GM18873 (cell line): ENCODE measurements at regions not wholly inside any gene's neighbourhood (a gene's known extent, or its start where the extent isn't known, plus 50 kb on each side); places are given as distances from the start of the nearest gene placed in this dataset.
"Not testable (repeated sequence)": the region's sequence is repeated elsewhere in the genome, so short reads cannot be mapped to it uniquely, and the experiment has no call there.

ENCODE experiments used
- ATAC-seq: cut with Tn5 transposase; IDR thresholded peaks from one replicate; pipeline ENCODE4 v1.9.1; 2021; ENCODE audit warnings: mild to moderate bottlenecking, moderate library complexity, moderate number of reproducible peaks; ENCODE audit not compliant: unreplicated experiment, low FRiP score

DNA sequence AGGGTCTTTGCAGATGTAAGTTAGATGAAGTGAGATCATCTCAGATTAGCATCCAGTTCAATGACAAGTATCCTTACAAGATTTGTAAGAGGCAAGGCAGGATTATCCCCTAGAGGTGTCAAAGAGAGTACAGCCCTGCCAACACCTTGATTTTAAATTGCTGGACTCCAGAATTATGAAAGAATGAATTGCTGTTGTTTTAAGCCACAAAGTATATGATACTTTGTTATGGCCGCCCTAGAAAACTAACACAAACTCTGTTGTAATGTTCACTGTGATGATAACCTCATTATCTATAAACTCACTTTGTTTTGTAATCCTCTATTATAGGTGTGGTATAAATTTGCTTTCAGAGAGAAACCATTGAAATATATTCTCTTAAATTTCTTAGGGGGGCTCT lies 249.0 kb upstream of the SPOPL start:
- no peak for ATAC-seq

DNA sequence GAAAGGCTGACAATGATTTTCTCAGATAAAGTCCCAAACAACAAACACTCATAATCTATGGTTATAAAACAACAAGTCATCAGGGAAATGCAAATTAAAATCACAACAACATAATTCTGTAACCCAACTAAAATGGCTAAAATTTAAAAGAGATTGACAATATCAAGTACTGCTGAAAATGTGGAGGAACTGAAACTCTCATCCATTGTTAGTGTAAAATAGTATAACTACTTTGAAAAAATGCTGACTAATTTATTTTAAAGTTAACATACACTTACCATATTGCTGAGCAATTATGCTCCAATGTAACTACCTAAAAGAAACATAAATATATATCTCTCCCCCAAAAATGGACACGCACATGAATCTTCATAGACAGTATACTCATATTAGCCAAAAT lies 245.9 kb upstream of the SPOPL start:
- no peak for ATAC-seq

DNA sequence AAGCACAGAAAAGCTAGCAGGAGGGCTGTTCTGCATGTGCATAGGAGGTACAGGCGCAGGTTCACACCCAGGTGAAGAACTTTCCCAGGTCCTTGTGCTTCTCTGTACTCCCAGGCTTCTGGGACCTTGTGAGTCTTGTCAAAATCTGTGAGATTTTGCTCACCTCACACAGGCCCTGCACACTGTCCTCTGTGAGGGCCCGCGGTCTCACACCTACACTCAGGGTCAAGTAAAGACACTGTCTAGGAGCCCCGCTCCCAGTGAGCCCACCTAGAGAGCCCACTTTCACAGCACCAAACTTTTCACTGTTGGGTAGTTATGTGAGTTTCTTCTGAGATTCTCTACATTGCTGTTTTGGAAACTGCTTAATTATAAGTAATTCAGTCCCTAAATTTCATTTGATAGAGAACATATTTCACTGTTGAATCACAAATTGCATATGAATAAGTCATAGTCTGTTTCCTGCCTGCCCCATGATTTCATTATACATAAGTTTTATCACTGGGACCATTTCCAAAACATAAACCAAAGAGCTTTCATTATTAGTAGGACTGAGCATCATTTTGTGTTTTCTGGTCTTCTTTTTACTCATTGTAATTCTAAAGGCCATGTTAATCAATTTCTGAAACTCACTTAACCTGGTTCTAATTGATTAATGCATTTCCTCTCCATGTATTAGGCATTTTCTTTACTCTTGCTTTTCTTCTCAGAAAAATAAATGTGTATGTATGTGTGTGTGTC lies 234.2 kb upstream of the SPOPL start:
- no peak for ATAC-seq

DNA sequence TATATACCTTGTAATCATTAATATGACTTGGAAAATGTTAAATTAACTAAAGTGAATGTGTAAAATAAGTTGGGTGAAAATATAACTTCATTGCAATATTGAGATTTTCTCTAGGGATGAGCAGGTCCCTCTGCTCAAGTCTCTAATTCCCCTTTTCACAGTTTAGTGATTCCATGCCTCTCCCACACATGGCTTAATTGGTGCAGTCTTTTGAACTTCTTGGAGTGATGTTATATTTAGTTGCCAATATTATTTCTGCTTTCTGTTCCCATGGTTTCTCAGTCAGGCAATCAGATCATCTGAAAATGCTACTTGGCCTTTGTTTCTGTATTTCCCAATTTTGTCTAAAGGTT lies 233.7 kb upstream of the SPOPL start:
- no peak for ATAC-seq

DNA sequence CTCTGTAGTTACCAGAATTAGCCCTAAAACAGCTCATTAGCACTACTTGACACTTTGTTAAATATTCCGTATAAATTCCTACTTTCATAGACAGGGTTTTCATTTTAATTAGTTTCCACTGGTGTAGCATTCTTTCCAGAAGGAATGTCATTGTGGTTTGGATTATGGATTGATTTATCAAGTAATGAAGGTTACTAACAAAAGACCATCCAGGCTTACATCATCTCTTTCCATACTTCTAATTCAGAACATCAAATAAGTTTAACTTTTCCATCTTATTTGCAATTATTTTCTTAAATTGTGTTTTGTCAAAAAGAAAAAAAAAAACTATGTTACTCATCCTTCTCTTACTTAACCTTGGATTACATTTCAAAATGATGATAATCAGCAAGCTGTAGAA lies 231.8 kb upstream of the SPOPL start:
- no peak for ATAC-seq

DNA sequence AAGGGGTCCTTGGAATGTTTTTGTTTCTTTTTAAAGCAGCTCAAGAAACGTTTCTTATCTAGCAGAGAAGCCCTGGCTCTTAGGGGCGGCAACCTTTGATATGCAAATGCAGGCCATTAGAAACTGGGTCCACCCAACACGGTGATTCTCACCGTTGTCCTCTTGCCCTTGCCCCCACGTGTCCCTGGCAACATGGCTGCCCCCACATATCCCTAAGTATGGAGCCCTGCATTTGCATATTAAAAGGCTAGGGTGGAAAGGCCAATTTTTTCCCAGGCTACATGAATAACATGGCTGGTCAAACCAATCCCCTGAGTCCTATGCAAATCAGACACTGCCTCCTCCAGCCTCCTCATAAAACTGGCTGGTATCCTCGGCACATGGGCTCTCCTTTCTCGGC lies 230.1 kb upstream of the SPOPL start:
- ATAC-seq = no peak

DNA sequence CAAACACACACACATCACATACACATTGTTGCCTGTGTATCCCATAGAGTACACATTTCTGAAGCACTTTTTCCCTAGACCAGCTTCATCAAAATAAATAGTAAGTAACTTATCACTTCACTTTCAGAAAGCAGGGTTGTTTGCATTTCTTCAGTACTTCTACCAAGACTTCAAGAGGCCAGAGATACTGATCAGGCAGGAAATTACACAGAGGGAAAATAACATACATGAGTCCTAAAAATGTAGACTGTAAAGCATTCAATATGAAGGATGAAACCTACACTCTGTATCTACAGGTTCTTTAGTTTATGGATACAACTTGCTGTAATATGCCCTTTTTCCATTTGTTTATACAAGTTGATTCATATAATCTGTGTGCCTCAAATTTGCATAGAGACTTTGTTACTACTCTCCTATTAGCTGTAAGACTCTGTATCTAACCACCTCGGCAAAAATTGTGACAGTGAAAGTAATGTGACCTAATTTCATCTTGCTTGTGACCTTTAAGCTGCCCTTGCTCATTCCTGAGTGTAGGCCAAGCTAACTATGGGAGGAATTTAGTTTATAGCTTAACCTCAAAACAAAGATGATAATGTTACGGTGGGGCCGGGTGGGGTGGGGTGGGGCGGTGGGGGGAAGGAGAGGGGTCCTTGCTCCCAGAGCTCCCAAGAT lies 228.9 kb upstream of the SPOPL start:
- no peak for ATAC-seq

DNA sequence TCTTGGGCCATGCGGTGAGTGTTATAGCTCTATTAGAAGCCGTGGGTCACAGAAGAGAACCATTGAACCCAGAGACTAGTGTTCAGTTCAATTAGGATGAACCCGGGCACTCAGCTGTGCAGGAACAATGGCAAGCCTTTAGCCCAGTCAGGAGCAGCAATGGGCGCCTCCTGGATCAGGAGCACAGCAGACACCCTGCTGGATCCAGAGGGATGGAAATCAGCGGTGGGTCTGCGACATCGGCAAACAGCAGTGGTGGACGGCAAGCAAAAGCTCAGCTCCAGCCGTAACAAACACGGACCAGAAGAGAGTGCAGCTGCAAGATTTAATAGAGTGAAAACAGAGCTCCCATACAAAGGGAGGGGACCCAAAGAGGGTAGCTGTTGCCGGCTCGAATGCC lies 228.3 kb upstream of the SPOPL start:
- not testable (repeated sequence) for ATAC-seq

DNA sequence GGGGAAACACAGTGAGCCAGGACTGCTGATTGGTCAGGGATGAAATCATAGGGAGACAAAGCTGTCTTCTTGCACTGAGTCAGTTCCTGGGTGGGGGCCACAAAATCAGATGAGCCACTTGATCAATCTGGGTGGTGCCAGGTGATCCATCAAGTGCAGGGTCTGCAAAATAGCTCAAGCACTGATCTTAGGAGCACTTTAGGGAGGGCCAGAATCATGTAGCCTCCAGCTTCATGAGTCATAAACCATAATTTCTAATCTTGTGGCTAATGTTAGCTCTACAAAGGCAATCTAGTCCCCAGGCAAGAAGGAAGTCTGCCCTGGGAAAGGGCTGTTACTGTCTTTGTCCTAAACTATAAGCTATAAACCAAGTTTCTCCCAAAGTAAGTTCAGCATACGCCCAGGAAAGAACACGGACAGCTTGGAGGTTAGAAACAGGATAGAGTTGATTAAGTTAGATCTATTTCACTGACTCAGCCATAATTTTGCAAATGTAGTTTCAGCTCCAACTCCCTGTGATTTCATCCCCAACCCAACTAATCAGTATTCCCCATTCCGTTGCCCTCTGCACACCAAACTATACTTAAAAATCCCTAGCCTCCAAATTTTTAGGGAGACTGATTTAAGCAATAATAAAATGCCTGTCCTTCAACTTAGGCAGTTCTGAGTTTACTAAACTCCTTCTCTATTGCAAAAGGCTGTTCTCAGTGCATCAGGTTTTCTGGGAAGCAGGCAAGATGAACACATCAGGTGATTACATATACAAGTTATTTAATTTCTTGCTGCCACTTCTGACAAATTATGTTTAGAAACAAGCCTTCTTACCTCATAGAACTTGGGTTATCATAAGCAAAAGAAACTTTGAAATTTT lies 226.9 kb upstream of the SPOPL start:
- ATAC-seq = no peak

DNA sequence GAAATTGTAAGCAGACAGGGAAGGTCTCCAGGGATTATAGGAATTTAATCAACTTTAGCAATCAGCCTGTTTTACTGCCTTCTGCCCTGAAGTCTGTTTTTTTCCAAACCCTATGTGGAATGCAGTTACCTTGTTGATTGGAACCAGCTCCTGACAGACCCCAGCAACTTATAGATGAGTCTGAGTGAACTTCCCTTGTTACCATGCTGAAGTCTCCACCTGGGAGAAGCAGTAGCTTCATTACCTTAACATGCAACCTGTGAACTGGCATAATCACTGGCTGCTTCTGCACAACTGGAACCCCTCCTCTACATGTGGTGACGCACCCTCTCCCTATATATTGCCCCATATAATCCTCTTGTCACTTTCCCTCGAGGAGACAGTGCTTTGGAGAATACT lies 226.3 kb upstream of the SPOPL start:
- ATAC-seq = no peak

DNA sequence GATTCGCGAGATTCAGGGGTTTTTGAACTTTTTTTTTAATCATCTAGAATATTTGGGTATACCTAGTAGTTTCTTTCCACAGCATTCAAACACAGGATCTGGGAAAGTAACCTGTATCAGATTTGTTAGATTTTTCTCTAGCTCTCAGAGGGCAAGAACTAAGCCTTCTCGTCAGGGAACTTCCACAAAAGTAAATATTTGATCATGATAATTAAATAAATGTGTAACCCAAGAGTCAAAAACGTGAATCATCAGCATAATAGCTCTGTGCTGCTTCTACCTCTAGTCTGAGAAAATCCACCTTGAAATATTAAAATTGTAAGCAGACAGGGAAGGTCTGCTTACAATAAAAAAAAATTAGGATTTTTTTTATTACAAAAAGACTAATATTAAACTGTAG lies 225.7 kb upstream of the SPOPL start:
- ATAC-seq = no peak

DNA sequence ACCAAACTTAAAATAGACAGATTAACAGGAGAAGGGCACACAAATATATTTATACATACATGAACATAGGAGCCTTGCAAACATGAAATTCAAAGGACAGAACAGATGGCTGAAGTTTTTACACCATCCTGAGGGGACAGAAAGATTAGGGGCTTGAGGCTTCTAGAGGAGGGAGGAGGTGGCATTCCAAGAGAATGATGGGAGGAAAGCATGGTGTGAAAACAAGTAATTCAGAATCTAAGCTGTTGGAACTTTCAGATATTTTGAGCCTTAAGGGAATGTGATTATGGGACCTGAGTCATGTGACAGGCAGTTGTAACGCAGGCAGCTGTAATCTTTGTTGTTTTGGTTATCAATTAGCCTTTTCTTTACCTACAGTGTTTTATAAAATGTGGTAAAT lies 225.2 kb upstream of the SPOPL start:
- no peak for ATAC-seq

DNA sequence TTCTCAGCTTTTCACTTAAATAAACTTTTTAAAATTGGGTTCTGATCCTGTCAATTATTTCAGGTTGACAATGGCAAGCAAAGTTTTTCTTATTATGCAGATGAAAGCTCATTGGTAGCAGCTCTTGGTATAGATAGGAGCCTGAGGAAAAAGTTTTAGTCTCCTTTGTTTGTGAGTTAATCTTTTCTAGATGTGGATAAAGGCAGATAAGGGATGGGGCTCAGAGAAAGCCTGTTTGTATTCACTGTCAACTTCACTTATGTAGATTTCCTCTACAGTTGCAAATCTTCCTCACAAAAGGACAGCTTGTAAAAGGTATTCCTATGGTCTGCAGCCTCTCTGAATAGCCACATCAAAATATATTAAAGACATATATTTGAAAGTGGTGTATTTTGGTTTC lies 224.5 kb upstream of the SPOPL start:
- no peak for ATAC-seq

DNA sequence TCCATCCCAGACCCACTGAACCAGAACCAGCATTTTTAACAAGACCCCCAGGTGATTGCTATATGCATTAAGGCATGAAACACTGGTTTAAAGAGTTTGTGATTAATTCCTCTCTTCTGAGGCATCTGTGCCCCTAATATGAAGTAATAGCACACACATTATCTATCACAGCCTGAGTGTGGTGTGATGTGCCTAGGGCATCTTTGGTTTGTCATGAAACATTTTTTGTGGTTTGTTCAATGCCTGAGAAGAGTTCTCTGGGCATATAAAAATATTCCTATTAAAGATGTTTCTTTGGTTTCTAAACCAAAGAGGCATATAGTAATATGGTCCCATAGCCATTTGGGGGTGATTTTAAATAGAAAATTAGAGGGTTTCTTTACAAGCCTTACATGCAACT lies 221.7 kb upstream of the SPOPL start:
- ATAC-seq = no peak

DNA sequence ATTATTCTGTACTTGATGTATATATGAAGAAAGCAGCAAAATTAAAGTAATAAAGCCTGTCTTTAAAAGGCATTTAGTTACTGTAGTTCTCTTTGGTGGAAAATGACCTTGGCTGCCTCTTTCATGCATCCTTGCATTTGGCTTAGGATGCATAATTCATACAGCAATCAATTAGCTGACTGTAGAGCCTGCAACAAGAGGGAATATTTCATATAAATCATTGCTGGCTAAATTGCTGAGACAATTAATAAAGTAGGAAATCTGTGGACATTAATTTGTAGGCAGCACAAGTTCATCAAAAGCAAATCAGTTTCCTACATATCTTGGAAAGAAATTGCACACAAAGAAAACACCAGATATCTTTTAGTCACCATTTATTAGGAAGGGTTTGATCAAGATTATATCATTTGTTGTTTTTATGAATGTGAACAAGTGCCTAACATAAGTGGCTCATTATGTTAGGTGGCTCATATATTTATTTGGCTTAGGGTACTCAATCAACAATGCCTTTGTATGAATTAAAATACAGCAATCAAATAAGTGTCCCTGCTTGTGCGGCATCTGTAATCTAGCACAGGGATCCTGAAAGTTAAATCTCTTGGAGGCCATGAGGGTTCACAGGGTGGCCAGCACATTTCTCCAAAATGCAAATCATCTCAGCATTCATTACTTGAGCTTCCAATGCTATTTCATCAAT lies 220.4 kb upstream of the SPOPL start:
- no peak for ATAC-seq

DNA sequence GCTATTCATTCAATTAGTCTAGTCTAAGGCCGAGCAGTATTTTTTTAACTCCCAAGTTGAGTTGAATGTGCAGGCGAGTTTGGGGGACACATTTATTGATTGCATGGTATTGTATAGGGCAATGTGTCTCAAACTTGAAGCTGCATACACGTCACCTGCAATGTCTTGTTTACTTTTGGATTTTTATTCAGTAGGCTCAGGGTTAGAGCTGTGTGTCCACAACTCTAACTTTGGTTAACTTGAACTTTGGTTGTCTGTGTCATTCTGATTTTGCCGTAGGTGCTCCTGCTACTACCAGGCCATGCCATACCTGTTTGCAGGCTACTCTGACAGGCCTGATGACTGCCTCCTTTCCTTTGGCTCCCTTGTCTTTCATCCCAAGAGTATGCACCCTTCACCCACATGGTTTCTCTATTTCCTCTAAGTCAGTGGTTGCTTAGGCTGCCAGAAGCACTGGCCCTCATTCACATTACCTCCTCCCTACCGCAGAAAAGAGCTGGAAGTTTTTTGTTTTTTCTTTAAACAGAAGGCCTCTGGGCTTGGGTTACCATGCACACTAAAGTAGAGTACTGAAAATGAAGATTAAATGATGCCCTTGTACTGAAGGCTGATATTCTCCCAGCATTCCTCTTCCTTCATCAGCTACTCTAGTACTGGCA lies 219.4 kb upstream of the SPOPL start:
- ATAC-seq = no peak

DNA sequence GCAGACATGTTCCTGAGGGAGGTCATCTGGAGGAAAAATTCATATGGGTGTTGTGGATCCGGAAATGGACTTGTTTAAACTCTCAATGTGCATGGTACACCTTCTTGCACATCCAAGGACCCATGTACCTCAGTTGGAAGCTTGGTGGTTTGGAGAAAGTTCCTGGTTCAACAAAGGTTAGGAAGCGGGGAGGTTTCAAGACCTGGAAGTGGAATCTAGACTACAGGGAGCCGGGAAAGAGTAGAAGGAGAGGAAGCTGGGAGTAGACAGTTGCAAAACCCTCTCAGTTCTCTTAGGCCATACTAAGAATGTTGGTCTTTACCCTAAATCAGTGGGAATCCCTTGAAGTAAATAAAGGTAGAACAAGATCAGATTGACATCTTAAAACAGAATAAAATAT lies 209.8 kb upstream of the SPOPL start:
- ATAC-seq = no peak

DNA sequence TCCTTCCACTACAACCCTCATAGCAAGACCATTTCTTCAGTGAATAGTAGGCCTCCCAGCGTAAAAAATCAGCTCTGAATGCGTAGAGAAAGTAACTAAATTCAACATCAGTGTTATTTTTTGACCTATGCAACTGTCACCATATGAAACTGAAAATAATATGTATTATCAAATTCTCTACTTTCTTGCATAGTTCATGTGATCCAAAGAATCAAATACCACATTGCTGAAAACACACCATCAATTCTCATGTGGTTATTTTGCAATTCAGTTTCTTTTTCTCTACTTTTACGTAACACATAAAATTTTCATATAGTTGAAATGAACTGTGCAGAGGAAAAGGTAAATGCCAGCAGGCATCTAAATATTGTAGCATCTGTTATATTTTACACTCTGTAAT lies 208.5 kb upstream of the SPOPL start:
- no peak for ATAC-seq

DNA sequence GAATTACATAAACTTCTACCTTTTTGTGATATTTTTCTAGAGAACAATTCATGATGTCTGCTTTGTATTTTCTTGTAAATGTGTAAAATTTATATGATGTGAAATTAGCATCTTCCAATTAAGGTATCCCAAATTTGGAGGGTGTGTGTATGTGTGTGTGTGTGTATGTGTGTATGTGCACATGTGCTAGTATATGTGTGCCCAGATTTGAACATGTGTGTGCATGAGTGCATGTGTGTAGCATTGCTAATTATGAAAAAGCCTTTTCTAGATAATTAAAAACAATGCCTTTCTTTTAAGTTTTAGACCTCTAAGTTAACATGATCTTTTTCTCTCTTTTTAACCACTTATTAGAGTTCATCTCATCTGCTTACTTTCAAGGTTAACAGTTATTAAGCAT lies 208.0 kb upstream of the SPOPL start:
- ATAC-seq = no peak

DNA sequence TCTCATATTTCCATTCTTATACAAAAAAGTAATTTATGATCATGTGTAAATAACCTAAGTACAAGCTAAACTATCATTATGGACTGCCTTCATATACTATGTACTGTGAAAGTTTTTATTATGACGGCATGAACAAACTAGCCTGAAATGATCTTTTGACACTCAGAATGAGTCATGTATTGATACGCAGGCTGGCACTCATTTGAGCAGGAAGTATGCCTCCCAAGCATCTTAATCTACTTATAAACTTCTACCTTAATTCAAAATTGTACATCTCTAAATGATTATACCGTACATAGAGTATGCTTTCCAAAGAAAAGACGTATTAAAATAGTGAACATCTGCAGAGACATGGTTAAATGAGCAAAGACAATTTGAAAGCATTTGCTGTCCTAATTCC lies 207.1 kb upstream of the SPOPL start:
- ATAC-seq = no peak
